CD4-positive, alpha-beta T cell treated with Interleukin-4 for 4 hours (primary cell): ENCODE measurements at regions not wholly inside any gene's neighbourhood (a gene's known extent, or its start where the extent isn't known, plus 50 kb on each side); places are given as distances from the start of the nearest gene placed in this dataset.

Experiments
- DNase-seq: peaks from one replicate; pipeline ENCODE4 v3.0.0-alpha.2; 2020

DNA sequence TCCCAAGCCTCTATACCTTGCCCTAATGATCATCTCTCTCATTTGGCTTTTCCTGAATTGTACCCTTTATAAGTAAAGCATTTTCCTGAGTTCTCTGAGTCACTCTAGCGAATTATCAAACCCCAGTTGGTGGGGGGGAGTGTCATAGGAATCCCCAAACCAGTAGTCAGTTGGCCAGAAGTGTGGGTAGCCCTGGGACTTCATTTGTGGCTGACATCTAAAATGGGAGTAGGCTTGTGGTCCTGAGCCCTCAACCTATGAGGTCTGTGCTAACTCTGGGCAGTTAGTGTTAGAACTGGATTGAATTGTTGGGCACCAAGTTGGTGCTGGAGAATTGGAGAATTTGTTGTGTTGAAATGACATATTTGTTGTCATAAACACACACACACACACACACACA, 91.3 kb downstream of the BBS10 start:
- DNase-seq: no peak

DNA sequence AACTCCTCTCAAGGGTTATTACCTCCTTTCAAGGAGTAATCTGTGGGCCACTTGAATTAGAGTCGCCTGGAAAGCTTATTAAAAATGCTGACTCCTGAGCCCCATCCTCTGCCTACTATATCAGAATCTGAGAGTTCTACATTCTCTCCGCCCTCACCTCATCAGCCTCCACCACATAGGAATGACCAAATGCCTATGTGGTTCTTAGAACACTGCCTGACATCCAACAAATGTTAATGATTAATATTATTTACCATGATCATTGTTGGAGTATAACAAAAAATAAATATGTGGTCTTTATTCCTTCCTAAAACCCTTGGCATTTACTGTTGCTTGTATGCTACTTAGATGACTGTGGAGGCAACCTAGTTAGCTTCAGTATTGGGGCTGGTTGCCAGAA, 91.9 kb downstream of the BBS10 start:
- no peak for DNase-seq

DNA sequence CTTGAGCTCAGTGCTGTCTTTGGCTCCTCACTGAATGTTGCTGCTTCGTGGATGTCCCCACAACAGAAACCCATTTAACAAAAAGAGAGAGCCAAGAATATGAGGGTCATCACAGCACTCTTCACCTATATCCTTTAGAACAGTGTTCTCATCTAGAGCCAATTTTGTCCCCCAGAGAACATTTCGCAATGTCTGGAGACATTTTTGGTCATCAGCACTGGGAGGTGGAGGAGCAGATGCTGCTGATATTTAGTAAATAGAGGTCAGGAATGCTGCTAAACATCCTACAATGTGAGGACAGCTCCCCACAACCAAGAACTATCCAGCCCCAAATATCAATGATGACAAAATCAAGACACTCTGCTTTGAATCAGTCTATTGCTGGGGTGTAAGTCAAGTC, 92.5 kb downstream of the BBS10 start:
- no peak for DNase-seq

DNA sequence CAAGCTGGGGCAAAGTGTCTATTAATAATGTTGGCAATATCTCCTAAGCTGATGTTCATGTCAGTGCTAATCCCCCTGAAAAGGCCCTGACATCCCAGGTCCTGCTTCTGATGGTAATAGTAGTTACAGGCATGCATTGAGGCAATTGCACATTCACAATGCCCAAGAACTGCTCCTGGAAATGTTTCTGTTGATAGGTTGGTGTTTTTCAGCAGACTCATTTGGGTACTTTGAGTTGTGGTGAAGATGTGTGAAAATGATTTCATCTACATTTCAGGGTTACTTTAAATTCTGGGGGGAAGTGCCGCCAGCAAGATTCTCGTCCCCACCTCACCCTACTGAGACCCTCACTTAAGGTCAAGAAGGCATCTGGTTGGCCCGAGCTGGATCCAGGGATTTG, 92.9 kb downstream of the BBS10 start:
- DNase-seq: no peak

DNA sequence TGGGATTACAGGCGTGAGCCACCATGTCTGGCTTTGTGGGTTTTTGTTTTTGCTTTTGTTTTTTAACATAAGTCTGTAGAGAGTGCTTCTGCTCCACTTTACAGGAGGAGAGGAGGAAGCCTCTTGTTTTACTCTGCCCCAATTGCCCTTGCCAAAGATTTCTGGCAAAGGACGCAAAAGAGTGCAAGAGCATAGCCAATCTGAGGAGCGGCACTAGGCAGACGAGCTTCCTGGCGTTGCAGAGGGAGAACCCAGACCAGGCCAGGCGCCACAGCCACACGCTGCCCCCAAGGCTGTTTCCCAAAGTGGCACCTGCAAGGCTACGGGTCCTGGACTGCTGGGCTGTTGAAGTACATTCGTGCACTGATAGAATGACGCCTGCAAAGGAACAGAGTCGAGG, 96.2 kb downstream of the BBS10 start:
- DNase-seq: no peak

DNA sequence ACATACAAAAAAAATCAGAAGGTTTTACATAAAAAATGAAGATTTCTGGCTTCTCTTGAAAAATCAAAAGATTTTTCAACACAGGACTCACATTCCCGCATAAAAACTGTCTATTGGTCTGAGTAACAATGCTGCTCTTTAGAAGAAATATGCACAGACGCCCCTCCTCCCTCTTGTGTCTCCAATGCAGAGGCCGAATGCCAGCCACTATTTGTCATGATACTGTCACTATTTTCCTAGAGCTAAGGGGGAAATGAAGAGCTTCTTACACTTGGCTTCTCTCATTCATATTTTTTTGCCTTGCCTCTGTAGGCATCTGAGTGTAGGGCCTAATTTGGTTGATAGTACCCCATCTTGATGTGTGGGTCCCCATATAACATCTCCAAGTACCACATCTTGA, 98.0 kb downstream of the BBS10 start:
- no peak for DNase-seq

- no peak for DNase-seq
These were observed 98.7 kb downstream of the BBS10 start for GRCh38 chr12:76249501-76249900.

DNA sequence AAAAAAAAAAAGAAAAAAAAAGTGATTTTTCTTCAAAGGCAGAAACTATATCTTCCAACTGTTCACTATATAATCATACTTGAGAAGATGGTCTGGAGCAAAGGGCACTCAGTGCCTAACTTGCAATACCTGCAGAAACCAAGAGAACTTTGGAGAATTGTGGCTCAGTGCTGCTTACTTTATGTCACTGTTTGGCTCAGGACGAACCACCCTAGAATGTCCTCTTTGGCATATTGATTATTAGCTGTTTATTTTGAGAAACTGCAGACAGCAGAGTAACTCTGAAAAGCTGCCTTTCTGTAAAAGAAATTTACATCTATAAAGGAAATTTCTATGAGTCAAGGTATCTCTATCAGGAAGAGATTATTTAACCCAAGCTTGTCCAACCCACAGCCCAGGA, 100.2 kb downstream of the BBS10 start:
- no peak for DNase-seq

DNA sequence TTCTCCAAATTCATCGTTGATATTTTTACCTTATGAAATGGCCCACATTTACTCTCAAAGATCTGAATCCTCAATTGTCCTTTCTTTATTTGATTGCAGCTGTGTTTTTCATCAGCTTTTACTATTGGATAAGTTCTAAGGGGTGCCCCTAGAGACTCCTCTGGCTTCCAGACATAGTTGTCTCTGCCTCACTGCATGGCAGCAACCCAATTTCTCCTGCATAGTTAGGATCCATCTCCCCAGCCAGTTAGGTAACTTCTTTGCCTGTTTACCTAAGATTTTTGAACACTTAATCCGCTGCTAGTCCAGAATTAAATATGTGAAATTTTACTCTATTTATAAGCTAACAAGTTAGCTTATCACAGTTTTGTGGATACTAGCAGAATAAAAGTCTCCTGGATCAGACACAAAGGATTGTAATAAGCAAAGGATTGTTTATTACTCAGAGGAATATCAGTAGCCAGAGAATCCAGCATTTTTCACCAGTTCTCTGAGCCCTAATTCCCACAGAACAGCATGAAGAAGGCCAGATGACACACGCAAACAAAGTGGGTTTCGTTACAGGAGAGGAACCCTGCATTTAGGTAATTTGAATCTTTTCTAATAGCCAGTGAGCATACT, 101.1 kb downstream of the BBS10 start:
- DNase-seq: no peak

DNA sequence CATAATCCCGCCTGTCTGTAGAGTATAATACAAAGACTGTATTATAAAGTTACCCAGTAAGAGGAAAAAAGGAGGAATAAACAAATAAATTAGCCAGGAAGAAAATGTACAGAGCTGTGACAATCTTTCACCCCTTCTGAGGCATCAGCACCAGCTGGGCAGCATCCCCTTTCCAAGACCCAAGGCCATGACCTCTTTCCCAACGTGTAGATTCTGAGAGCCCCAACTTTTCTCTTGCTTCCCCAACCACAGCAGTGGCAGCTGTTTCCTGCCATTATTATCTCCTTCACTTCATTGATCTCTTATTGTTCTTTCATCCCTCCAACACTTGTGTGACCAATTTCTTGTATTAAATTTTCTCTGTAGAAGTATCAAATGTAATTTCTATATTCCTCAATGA, 101.6 kb downstream of the BBS10 start:
- DNase-seq: no peak

DNA sequence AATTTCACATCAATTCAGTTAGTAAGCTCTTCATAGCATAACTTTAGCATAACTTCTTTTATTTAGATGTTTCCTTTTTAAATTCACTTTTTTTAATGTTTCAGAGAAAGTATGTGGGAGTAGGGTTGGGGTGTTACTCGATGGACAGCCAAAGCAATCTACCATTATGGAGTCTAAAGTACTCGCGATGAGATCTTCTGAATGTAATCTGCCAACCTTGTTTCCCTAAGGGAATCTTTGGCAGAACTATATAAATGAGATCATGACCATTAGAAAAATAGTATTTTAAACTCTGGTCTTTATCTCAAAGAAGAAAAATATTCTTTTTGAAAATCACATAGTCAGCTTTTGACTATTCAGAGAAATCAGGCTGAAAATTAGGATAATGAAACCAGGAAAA, 103.9 kb downstream of the BBS10 start:
- no peak for DNase-seq

DNA sequence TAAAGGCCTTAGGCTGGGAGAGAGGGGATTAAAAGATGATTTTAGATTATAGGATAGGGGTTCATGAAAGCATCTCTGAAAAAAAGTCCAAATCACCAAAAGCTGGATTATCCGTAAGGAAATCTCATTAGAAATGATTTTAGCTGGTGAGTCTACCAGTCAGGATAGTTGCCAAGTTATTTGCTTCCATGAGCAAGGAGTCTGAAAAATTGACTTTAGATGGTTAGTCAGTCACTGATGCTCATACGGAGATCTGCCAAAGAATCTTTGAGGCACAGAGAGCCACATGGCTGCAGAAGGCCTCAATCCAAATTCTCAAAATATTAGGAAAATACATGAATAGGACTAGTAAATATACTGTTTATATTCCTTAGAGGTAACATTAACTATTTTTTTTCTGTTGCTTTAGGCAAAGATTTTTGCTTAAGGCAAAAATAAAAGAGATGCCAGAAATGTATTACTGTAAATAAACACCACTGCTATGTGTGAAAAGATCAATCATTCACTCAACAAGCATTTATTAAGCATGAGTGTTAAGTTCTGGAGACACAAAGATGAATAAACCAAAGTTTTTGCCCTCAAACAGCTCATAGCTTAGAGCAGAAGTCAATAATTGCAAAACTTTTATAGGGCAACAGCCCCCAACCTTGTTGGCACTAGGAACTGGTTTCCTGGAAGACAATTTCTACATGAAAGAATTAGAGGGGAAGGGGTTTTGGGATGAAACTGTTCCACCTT, 105.2 kb downstream of the BBS10 start:
- no peak for DNase-seq

DNA sequence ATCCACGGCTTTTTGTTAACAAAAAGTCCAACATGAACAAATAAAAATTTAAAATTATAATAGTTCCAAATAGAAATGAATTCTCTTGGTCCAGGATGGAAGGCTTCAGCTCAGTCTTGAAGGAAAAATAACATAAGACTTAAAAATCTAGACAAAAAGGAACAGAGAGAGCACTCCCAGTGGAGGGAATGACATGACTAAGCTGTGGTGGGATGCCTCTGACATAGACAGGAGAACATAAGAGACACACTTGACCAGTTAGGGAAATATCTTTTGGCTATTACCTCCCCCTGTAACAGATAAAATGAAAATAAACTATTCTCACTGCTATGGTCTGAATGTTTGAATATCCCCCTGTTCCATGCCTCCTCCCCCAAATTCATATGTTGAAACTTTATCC, 106.8 kb downstream of the BBS10 start:
- no peak for DNase-seq

- no peak for DNase-seq
These were observed 107.9 kb downstream of the BBS10 start for GRCh38 chr12:76240281-76240680.

DNA sequence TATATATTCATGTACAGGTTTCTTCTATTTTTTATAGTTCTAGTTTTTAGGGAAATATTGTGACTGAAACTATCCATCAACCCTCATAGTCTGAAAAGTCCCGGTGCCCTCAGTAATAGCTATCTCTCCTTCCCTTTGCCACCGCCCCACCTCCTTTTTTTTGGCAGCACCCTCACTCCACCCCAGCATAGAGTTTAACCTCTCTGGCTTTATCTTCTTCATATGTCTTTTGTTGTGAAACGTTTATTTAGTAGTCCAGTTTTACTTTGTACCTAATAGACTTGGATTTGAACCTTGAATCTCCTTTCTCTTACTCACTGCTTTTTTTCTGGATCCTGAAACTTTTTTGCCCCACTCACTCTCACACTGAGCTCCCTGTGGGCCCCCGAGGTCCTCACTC, 109.5 kb downstream of the BBS10 start:
- DNase-seq: no peak

DNA sequence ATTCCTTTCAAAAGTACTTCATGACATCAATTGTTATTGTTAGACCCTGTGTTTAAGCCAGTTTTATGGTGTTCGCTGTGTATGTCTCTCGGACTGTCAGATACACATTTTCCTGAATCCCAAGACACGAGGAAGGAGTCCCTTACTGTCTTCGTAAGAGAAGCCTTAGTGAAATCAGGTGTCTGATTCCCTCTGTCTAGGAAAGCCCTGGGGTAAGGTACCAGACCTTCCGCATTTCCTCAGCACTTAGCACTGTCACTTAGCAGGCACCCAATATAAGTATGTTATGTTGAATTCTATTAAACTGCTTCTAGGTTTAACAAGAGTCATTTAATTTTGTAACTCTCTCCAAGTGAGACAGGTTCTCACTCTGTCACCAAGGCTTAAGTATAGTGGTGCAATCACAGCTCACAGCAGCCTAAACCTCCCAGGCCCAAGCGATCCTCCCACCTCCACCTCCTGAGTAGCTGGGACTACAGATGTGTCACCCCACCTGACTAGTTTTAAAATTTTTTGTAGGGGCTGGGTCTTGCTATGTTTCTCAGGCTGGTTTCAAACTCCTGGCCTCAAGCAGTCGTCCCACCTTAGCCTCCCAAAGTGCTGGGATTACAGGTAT, 111.0 kb downstream of the BBS10 start:
- no peak for DNase-seq

DNA sequence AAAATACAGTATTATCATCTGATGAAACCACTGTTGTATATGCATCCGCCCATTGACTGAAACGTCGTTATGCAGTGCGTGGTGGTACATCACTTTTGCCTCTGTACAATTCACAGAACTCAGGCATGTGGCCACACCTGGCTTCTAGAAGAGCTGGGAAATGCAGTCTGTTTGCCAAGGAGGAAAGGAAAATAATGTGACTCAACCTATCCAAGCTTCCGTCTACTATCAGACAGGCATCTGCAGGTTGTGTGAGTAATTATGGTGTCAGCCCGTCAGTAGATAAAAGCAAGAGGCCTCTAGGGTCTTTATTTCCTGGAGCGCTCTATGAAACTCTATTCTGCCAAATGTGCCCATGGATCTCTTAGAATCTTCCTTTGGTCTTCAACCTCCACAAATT, 111.6 kb downstream of the BBS10 start:
- no peak for DNase-seq

DNA sequence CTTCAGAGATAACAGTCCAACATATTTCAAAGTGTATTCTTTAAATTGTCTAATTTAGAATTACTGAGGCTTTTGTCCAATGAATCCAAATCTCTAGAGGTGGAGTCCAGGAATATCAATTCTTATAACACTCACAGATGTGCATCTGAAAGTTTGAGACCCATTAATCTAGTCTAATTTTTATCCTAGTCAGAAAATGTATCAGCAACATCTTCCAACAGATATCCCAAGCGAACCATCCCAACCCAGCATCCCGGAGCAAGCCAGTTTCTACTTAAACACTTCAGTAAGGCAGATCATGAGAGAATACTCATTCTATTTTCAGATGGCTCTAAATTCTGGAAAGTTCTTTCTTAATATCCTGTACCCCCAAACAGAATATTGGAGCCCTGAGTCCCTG, 113.5 kb downstream of the BBS10 start:
- DNase-seq: no peak

DNA sequence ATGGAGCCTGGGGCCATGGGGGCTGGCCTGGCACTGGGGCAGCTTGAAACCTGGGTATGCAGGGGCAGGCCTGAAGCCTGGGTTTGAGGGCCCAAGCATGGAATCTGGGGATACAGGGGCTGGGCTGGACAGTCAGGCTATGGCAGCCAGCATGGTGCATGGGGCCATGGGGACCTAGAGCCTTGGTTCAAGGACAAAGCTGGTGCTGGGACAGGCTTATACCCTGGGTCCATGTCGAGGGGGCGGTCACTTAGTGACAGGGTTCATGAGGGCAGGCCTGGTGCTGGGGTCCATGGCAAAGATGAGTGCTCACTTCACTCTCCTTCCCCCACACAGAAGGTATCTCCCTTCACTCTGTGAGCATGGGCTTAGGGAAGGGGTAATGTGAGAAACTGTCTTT, 116.2 kb downstream of the BBS10 start:
- no peak for DNase-seq

- DNase-seq: no peak
These were observed 121.3 kb downstream of the BBS10 start for GRCh38 chr12:76226956-76227355.

GRCh38 chr12:76226397-76226796, 121.8 kb downstream of the BBS10 start:
- DNase-seq: no peak

- DNase-seq: no peak
These were observed 124.3 kb downstream of the BBS10 start for GRCh38 chr12:76223869-76224268.

DNA sequence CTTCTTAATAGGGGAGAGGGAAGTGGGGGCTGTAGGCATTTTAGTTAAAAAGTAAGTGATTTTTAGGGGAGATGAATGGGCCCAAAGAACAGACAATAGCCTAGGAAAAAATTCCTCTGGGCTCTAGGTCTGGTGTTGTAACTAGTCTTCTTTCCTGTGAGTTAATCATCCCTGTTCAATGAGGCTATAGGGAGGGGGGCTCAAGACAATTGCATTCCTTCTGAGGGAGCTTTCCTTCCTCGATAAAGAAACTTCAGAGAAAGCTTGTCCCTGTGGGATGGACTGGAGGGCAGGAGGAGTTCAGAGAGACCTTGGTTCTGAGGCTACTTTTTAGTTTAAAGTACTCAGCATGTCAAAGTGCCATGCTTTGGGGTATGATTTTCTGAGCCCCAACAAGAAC, 127.2 kb downstream of the BBS10 start:
- no peak for DNase-seq

GRCh38 chr12:76219806-76220205, 128.4 kb downstream of the BBS10 start:
- no peak for DNase-seq
